Activated naive CD4-positive, alpha-beta T cell treated with anti-CD3 and anti-CD28 coated beads, Interleukin-2, amount 10 ng/mL, durations not matched to agents 7 days and 5 days (primary cell): ENCODE measurements at regions not wholly inside any gene's neighbourhood (a gene's known extent, or its start where the extent isn't known, plus 50 kb on each side); places are given as distances from the start of the nearest gene placed in this dataset.
"Not testable (repeated sequence)": the region's sequence is repeated elsewhere in the genome, so short reads cannot be mapped to it uniquely, and the experiment has no call there.

Experiments used
- CTCF ChIA-PET: fragments of 350-600 bp; sonication (Branson Sonifier 250); formaldehyde crosslinking; loops from one replicate; lab custom pipeline; 2021; ENCODE audit warnings: antibody characterized with exemption; lab: Charles Lee
- DNase-seq: peaks from one replicate; pipeline ENCODE4 v3.0.0-alpha.2; 2020
- H3K27ac Mint-ChIP-seq: one replicate; pipeline ENCODE4 v1.8.0; 2021; ENCODE audit warnings: mild to moderate bottlenecking, moderate library complexity, mixed read lengths
- H3K27me3 Mint-ChIP-seq: one replicate; pipeline ENCODE4 v1.8.0; 2021; ENCODE audit warnings: mild to moderate bottlenecking, mixed read lengths
- H3K36me3 Mint-ChIP-seq: one replicate; pipeline ENCODE4 v1.8.0; 2021; ENCODE audit warnings: mixed read lengths
- H3K4me1 Mint-ChIP-seq: one replicate; pipeline ENCODE4 v1.8.0; 2021; ENCODE audit warnings: mixed read lengths
- H3K4me3 Mint-ChIP-seq: one replicate; pipeline ENCODE4 v1.8.0; 2021; ENCODE audit warnings: mild to moderate bottlenecking, moderate library complexity, mixed read lengths
- H3K9me3 Mint-ChIP-seq: one replicate; pipeline ENCODE4 v1.8.0; 2021; ENCODE audit warnings: mixed read lengths

GRCh38 chr17:71205951-71206350 is 914.9 kb upstream of the SOX9 start:
- H3K4me3 Mint-ChIP-seq, H3K27ac Mint-ChIP-seq, H3K36me3 Mint-ChIP-seq, H3K27me3 Mint-ChIP-seq, CTCF ChIA-PET, DNase-seq, H3K4me1 Mint-ChIP-seq: not testable (repeated sequence)
- peaks cover 19% of the 10 kb centered on the region for H3K9me3 Mint-ChIP-seq

- Mint-ChIP-seq H3K9me3 (peaks cover 21% of the 10 kb centered on the region), H3K27ac (no peak overlapping the region), H3K4me1 (no peaks in the 10 kb centered on the region), H3K4me3 (no peak overlapping the region), H3K27me3 (no peaks in the 10 kb centered on the region), H3K36me3 (no peaks in the 10 kb centered on the region)
- no peak for DNase-seq
- CTCF ChIA-PET, result no interaction called here
These were observed 912.6 kb upstream of the SOX9 start for GRCh38 chr17:71208111-71208704.

GRCh38 chr17:71213936-71214335 is 906.9 kb upstream of the SOX9 start:
- no peaks in the 10 kb centered on the region for H3K36me3 Mint-ChIP-seq
- CTCF ChIA-PET, result no interaction called here
- H3K9me3 Mint-ChIP-seq, result peaks cover 10% of the 10 kb centered on the region
- H3K4me3 Mint-ChIP-seq, result no peak overlapping the region
- H3K27me3 Mint-ChIP-seq, result no peaks in the 10 kb centered on the region
- no peaks in the 10 kb centered on the region for H3K4me1 Mint-ChIP-seq
- no peak overlapping the region for H3K27ac Mint-ChIP-seq
- DNase-seq, result no peak

GRCh38 chr17:71217769-71218168 is 903.1 kb upstream of the SOX9 start:
- Mint-ChIP-seq H3K27ac (no peak overlapping the region), H3K27me3 (no peaks in the 10 kb centered on the region), H3K4me1 (no peaks in the 10 kb centered on the region), H3K9me3 (peaks cover 2% of the 10 kb centered on the region), H3K36me3 (no peaks in the 10 kb centered on the region), H3K4me3 (no peak overlapping the region)
- no peak for DNase-seq
- CTCF ChIA-PET, result no interaction called here

- CTCF ChIA-PET, result no interaction called here
- H3K9me3 Mint-ChIP-seq, result peaks cover 2% of the 10 kb centered on the region
- no peaks in the 10 kb centered on the region for H3K36me3 Mint-ChIP-seq
- no peaks in the 10 kb centered on the region for H3K27me3 Mint-ChIP-seq
- H3K27ac Mint-ChIP-seq, result no peak overlapping the region
- H3K4me3 Mint-ChIP-seq, result no peak overlapping the region
- DNase-seq, result no peak
- H3K4me1 Mint-ChIP-seq, result no peaks in the 10 kb centered on the region
These were observed 895.8 kb upstream of the SOX9 start for GRCh38 chr17:71224824-71225575.

GRCh38 chr17:71227841-71228240 is 893.0 kb upstream of the SOX9 start:
- no peaks in the 10 kb centered on the region for H3K27me3 Mint-ChIP-seq
- no peak for DNase-seq
- H3K4me3 Mint-ChIP-seq, result no peak overlapping the region
- no peaks in the 10 kb centered on the region for H3K4me1 Mint-ChIP-seq
- peaks cover 2% of the 10 kb centered on the region for H3K9me3 Mint-ChIP-seq
- H3K36me3 Mint-ChIP-seq, result no peaks in the 10 kb centered on the region
- CTCF ChIA-PET, result no interaction called here
- no peak overlapping the region for H3K27ac Mint-ChIP-seq

GRCh38 chr17:71229070-71229469 is 891.8 kb upstream of the SOX9 start:
- Mint-ChIP-seq H3K27ac (no peak overlapping the region), H3K4me1 (no peaks in the 10 kb centered on the region), H3K36me3 (no peaks in the 10 kb centered on the region), H3K27me3 (no peaks in the 10 kb centered on the region), H3K4me3 (no peak overlapping the region), H3K9me3 (peaks cover 4% of the 10 kb centered on the region)
- CTCF ChIA-PET, result no interaction called here
- DNase-seq, result no peak

GRCh38 chr17:71232801-71233559 is 887.8 kb upstream of the SOX9 start:
- Mint-ChIP-seq H3K4me3 (no peak overlapping the region), H3K27me3 (no peaks in the 10 kb centered on the region), H3K9me3 (peaks cover 11% of the 10 kb centered on the region), H3K4me1 (no peaks in the 10 kb centered on the region), H3K36me3 (no peaks in the 10 kb centered on the region), H3K27ac (no peak overlapping the region)
- DNase-seq, result no peak
- CTCF ChIA-PET, result no interaction called here

GRCh38 chr17:71234349-71234748 is 886.5 kb upstream of the SOX9 start:
- no peak overlapping the region for H3K4me3 Mint-ChIP-seq
- H3K27ac Mint-ChIP-seq, result no peak overlapping the region
- H3K27me3 Mint-ChIP-seq, result no peaks in the 10 kb centered on the region
- peaks cover 11% of the 10 kb centered on the region for H3K9me3 Mint-ChIP-seq
- no peak for DNase-seq
- CTCF ChIA-PET, result no interaction called here
- no peaks in the 10 kb centered on the region for H3K36me3 Mint-ChIP-seq
- H3K4me1 Mint-ChIP-seq, result no peaks in the 10 kb centered on the region

GRCh38 chr17:71237903-71238538 is 882.8 kb upstream of the SOX9 start:
- H3K27me3 Mint-ChIP-seq, result no peaks in the 10 kb centered on the region
- H3K4me1 Mint-ChIP-seq, result no peaks in the 10 kb centered on the region
- H3K36me3 Mint-ChIP-seq, result no peaks in the 10 kb centered on the region
- H3K9me3 Mint-ChIP-seq, result peaks cover 11% of the 10 kb centered on the region
- no peak overlapping the region for H3K27ac Mint-ChIP-seq
- CTCF ChIA-PET, result no interaction called here
- no peak overlapping the region for H3K4me3 Mint-ChIP-seq
- no peak for DNase-seq

GRCh38 chr17:71247441-71248015 is 873.3 kb upstream of the SOX9 start:
- Mint-ChIP-seq H3K9me3 (peaks cover 18% of the 10 kb centered on the region), H3K27me3 (no peaks in the 10 kb centered on the region), H3K4me1 (no peaks in the 10 kb centered on the region), H3K27ac (no peak overlapping the region), H3K36me3 (no peaks in the 10 kb centered on the region), H3K4me3 (no peak overlapping the region)
- DNase-seq, result no peak
- CTCF ChIA-PET, result no interaction called here

GRCh38 chr17:71251276-71251675 is 869.5 kb upstream of the SOX9 start:
- no peaks in the 10 kb centered on the region for H3K36me3 Mint-ChIP-seq
- peaks cover 13% of the 10 kb centered on the region for H3K9me3 Mint-ChIP-seq
- no peak for DNase-seq
- no peak overlapping the region for H3K27ac Mint-ChIP-seq
- H3K4me1 Mint-ChIP-seq, result no peaks in the 10 kb centered on the region
- H3K4me3 Mint-ChIP-seq, result no peak overlapping the region
- H3K27me3 Mint-ChIP-seq, result no peaks in the 10 kb centered on the region
- CTCF ChIA-PET, result no interaction called here

GRCh38 chr17:71251951-71252350 is 868.9 kb upstream of the SOX9 start:
- Mint-ChIP-seq H3K4me3 (no peak overlapping the region), H3K27ac (no peak overlapping the region), H3K36me3 (no peaks in the 10 kb centered on the region), H3K4me1 (no peaks in the 10 kb centered on the region), H3K9me3 (peaks cover 11% of the 10 kb centered on the region), H3K27me3 (no peaks in the 10 kb centered on the region)
- CTCF ChIA-PET, result no interaction called here
- no peak for DNase-seq

- Mint-ChIP-seq H3K27ac (no peak overlapping the region), H3K4me3 (no peak overlapping the region), H3K36me3 (no peaks in the 10 kb centered on the region), H3K9me3 (peaks cover 11% of the 10 kb centered on the region), H3K27me3 (no peaks in the 10 kb centered on the region), H3K4me1 (no peaks in the 10 kb centered on the region)
- CTCF ChIA-PET, result no interaction called here
- no peak for DNase-seq
These were observed 868.4 kb upstream of the SOX9 start for GRCh38 chr17:71252436-71252835.
